ENCODE measurements at regions not wholly inside any gene's neighbourhood (a gene's known extent, or its start where the extent isn't known, plus 50 kb on each side); places are given as distances from the start of the nearest gene placed in this dataset.

GRCh38 chr6:150712505-150713252, 113.0 kb downstream of the PLEKHG1 start:
- Histone ChIP-seq H3K36me3 (no peaks in the 10 kb centered on the region; a peak in 1 of 22 replicates), H3K4me2 (no peak overlapping the region), H3K4me3 (no peak overlapping the region), H3K4me1 (peaks cover 5 to 12% (median 8%) of the 10 kb centered on the region in 10 experiments; a peak in 15 of 20 replicates), H3K9ac (no peak overlapping the region), H3K27me3 (peaks cover 0 to 30% (median 0%) of the 10 kb centered on the region in 11 experiments; a peak in 6 of 22 replicates), H4K20me1 (peaks cover 0 to 5% (median 0%) of the 10 kb centered on the region in 11 experiments; a peak in 3 of 22 replicates), H3K27ac (no peak overlapping the region), H3K9me3 (replicated peaks in 1 of 11) (no peaks in the 10 kb centered on the region)
- no peak for TF ChIP-seq Cebpa-rat (IDR thresholded peaks at IDR 0.05)

DNA sequence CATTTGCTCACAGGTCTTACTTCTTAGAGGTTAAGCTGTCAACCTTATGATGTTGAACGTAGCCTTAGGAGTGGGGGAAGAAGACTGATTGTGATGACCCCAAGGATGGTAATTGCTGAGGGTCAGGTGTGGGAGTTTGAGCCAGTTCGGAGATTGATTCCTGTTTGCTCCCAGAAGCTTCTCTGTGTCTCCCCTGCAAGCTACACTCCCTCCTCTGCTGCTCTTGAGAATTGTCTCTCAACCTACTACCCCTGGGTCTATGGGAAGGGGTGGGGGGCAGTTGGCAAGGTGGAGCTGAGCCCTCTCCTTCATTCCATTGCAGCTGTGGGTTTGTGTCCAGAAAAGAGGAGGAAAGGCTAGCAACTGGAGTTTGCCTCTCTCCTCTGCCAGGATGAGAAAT, 113.8 kb downstream of the PLEKHG1 start:
- peaks cover 0 to 5% (median 0%) of the 10 kb centered on the region in 11 experiments; a peak in 3 of 22 replicates for H4K20me1 ChIP-seq
- no peak overlapping the region for H3K9ac ChIP-seq
- no peak overlapping the region for H3K27ac ChIP-seq
- no peak for TF ChIP-seq Cebpa-rat (IDR thresholded peaks at IDR 0.05)
- H3K4me3 ChIP-seq: no peak overlapping the region
- H3K4me1 ChIP-seq: peaks cover 0 to 4% (median under 1%) of the 10 kb centered on the region in 10 experiments; a peak in 8 of 20 replicates
- H3K36me3 ChIP-seq: no peaks in the 10 kb centered on the region; a peak in 1 of 22 replicates
- H3K4me2 ChIP-seq: no peak overlapping the region
- no peaks in the 10 kb centered on the region for H3K9me3 ChIP-seq (replicated peaks in 1 of 11)
- H3K27me3 ChIP-seq: peaks cover 0 to 30% (median 0%) of the 10 kb centered on the region in 11 experiments; a peak in 6 of 22 replicates

GRCh38 chr6:150713931-150714330, 114.2 kb downstream of the PLEKHG1 start:
- H3K9me3 ChIP-seq (replicated peaks in 1 of 11): no peaks in the 10 kb centered on the region
- no peak overlapping the region for H3K9ac ChIP-seq
- H3K4me2 ChIP-seq: no peak overlapping the region
- peaks cover 0 to 34% (median 0%) of the 10 kb centered on the region in 11 experiments; a peak in 6 of 22 replicates for H3K27me3 ChIP-seq
- H3K4me3 ChIP-seq: no peak overlapping the region
- no peak overlapping the region for H3K27ac ChIP-seq
- H3K4me1 ChIP-seq: peaks cover 0 to 3% (median under 1%) of the 10 kb centered on the region in 10 experiments; a peak in 7 of 20 replicates
- no peaks in the 10 kb centered on the region; a peak in 1 of 22 replicates for H3K36me3 ChIP-seq
- H4K20me1 ChIP-seq: peaks cover 0 to 5% (median 0%) of the 10 kb centered on the region in 11 experiments; a peak in 3 of 22 replicates
- TF ChIP-seq Cebpa-rat (IDR thresholded peaks at IDR 0.05): no peak

DNA sequence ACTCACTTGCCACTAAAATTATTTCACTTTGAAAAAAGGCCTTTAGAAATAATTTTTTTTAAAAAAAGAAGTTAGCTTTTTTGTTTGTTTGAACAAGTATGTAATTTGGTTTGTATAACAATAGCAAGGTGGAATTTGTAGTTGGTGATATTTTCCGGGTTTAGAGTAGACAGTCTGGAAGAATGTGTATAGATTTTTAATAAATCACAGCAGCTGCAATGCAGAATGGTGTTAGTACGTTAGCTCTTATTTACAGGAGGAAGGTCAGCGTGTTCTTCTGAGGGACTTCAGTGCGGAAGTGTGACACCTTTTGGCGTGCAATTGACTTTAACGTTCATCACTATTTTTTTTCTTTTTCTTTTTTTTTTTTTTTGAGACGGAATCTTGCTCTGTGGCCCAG, 115.4 kb downstream of the PLEKHG1 start:
- H3K9ac ChIP-seq: no peak overlapping the region
- H3K4me1 ChIP-seq: peaks cover under 1 to 15% (median 13%) of the 10 kb centered on the region in 10 experiments; a peak in 17 of 20 replicates
- no peaks in the 10 kb centered on the region for H3K9me3 ChIP-seq (replicated peaks in 1 of 11)
- H3K4me2 ChIP-seq: no peak overlapping the region
- H3K4me3 ChIP-seq: no peak overlapping the region
- no peak overlapping the region for H3K27ac ChIP-seq
- H3K36me3 ChIP-seq: no peaks in the 10 kb centered on the region; a peak in 1 of 22 replicates
- no peak for TF ChIP-seq Cebpa-rat (IDR thresholded peaks at IDR 0.05)
- peaks cover 0 to 44% (median 0%) of the 10 kb centered on the region in 11 experiments; a peak in 6 of 22 replicates for H3K27me3 ChIP-seq
- peaks cover 0 to 9% (median 0%) of the 10 kb centered on the region in 11 experiments; a peak in 3 of 22 replicates for H4K20me1 ChIP-seq

DNA sequence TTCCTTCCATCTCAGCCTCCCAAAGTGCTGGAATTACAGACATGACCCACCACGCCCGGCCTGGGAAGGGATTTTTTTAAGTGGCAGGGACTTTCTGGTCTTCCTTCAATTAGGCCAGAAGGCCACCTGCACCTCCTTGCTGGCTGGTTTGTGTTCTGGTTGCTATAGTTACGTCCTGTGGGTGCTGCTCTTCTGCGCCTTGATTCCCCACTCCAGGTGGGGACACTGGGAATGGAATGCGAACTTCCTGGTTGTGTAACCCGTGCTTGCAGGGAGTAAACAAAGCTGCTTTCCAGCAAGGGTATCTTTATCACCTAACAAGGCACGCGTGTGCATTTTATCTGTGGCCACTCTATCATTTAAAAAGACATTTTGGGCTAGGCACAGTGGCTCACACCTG, 117.7 kb downstream of the PLEKHG1 start:
- H3K36me3 ChIP-seq: no peaks in the 10 kb centered on the region
- H3K27me3 ChIP-seq: peaks cover 0 to 57% (median 7%) of the 10 kb centered on the region in 11 experiments; a peak in 9 of 22 replicates
- H3K27ac ChIP-seq: no peak overlapping the region
- peaks cover 11 to 30% (median 28%) of the 10 kb centered on the region in 10 experiments for H3K4me1 ChIP-seq
- H4K20me1 ChIP-seq: peaks cover 0 to 13% (median 0%) of the 10 kb centered on the region in 11 experiments; a peak in 3 of 22 replicates
- no peak overlapping the region for H3K4me2 ChIP-seq
- TF ChIP-seq Cebpa-rat (IDR thresholded peaks at IDR 0.05): no peak
- no peak overlapping the region for H3K9ac ChIP-seq
- no peaks in the 10 kb centered on the region for H3K9me3 ChIP-seq (replicated peaks in 1 of 11)
- no peak overlapping the region for H3K4me3 ChIP-seq

GRCh38 chr6:150719099-150719766, 119.5 kb downstream of the PLEKHG1 start:
- Histone ChIP-seq H3K27me3 (peaks cover 0 to 58% (median 17%) of the 10 kb centered on the region in 11 experiments; a peak in 17 of 22 replicates), H3K4me2 (peak overlapping the region in 9 of 11 experiments; percentile 27 to 87 (median 68); a peak in 17 of 22 replicates), H3K9me3 (replicated peaks in 1 of 11) (no peaks in the 10 kb centered on the region), H3K27ac (peak overlapping the region in 1 of 11 experiments; percentile 51; a peak in 1 of 22 replicates), H4K20me1 (peaks cover 0 to 16% (median 5%) of the 10 kb centered on the region in 11 experiments; a peak in 7 of 22 replicates), H3K4me1 (peaks cover 11 to 47% (median 41%) of the 10 kb centered on the region in 10 experiments), H3K9ac (no peak overlapping the region), H3K36me3 (no peaks in the 10 kb centered on the region), H3K4me3 (no peak overlapping the region)
- no peak for TF ChIP-seq Cebpa-rat (IDR thresholded peaks at IDR 0.05)

GRCh38 chr6:150719831-150720230, 120.1 kb downstream of the PLEKHG1 start:
- Histone ChIP-seq H3K4me2 (peak overlapping the region in 9 of 11 experiments; percentile 57 to 87 (median 68); a peak in 17 of 22 replicates), H3K9me3 (replicated peaks in 1 of 11) (no peaks in the 10 kb centered on the region), H3K27ac (peak overlapping the region in 2 of 11 experiments; percentile 51 to 61; a peak in 3 of 22 replicates), H3K36me3 (no peaks in the 10 kb centered on the region), H3K4me1 (peaks cover 11 to 53% (median 47%) of the 10 kb centered on the region in 10 experiments), H3K4me3 (no peak overlapping the region), H3K27me3 (peaks cover 0 to 61% (median 17%) of the 10 kb centered on the region in 11 experiments; a peak in 17 of 22 replicates), H4K20me1 (peaks cover 0 to 22% (median 5%) of the 10 kb centered on the region in 11 experiments; a peak in 7 of 22 replicates), H3K9ac (no peak overlapping the region)
- no peak for TF ChIP-seq Cebpa-rat (IDR thresholded peaks at IDR 0.05)

GRCh38 chr6:150720774-150721233, 121.1 kb downstream of the PLEKHG1 start:
- Histone ChIP-seq H3K27me3 (peaks cover 0 to 71% (median 17%) of the 10 kb centered on the region in 11 experiments; a peak in 17 of 22 replicates), H3K4me1 (peaks cover 11 to 55% (median 48%) of the 10 kb centered on the region in 10 experiments), H4K20me1 (peaks cover 0 to 29% (median 5%) of the 10 kb centered on the region in 11 experiments; a peak in 7 of 22 replicates), H3K9ac (peak overlapping the region in 5 of 11 experiments; percentile 24 to 66 (median 53); a peak in 7 of 22 replicates), H3K4me3 (no peak overlapping the region), H3K36me3 (no peaks in the 10 kb centered on the region), H3K4me2 (peak overlapping the region; percentile 45 to 87 (median 68)), H3K9me3 (replicated peaks in 1 of 11) (no peaks in the 10 kb centered on the region), H3K27ac (peak overlapping the region in 6 of 11 experiments; percentile 18 to 76 (median 66); a peak in 9 of 22 replicates)
- TF ChIP-seq Cebpa-rat (IDR thresholded peaks at IDR 0.05): peak in 4 of 11 experiments; percentile 38 to 84 (median 52); a peak in 5 of 22 replicates

Measured in BLaER1 treated with 17β-estradiol and CSF1 and Interleukin-3, amounts not matched to agents 10 nM and 100 nM (cell line).